ENCODE measurements at regions not wholly inside any gene's neighbourhood (a gene's known extent, or its start where the extent isn't known, plus 50 kb on each side); places are given as distances from the start of the nearest gene placed in this dataset.
A peak's percentile ranks its signal among the peaks of the same experiment; 100 is the strongest.

- Histone ChIP-seq H3K36me3 (no peaks in the 10 kb centered on the region), H3K4me3 (no peak overlapping the region), H3K9me3 (no peaks in the 10 kb centered on the region), H3K4me1 (no peaks in the 10 kb centered on the region), H3K27me3 (no peaks in the 10 kb centered on the region), H3K27ac (no peak overlapping the region)
- DNase-seq (no peak), ATAC-seq (peak; percentile 43)
- no peak for TF ChIP-seq CTCF (IDR thresholded peaks at IDR 0.05)
- intact Hi-C loops (cut with DNase I): no loop called here
Observed at GRCh38 chr11:95465887-95466286, 234.9 kb upstream of the SESN3 start.

- Histone ChIP-seq H3K27ac (no peak overlapping the region), H3K27me3 (no peaks in the 10 kb centered on the region), H3K9me3 (no peaks in the 10 kb centered on the region), H3K4me1 (peaks cover 9% of the 10 kb centered on the region), H3K4me3 (no peak overlapping the region), H3K36me3 (no peaks in the 10 kb centered on the region)
- no peak for ATAC-seq
- intact Hi-C loops (cut with DNase I): no loop called here
- TF ChIP-seq CTCF (IDR thresholded peaks at IDR 0.05): no peak
- no peak for DNase-seq
Observed at GRCh38 chr11:95461858-95462257, 230.9 kb upstream of the SESN3 start.

- H3K4me3 ChIP-seq: no peak overlapping the region
- intact Hi-C loops (cut with DNase I): no loop called here
- TF ChIP-seq CTCF (IDR thresholded peaks at IDR 0.05): no peak
- H3K9me3 ChIP-seq: no peaks in the 10 kb centered on the region
- H3K36me3 ChIP-seq: no peaks in the 10 kb centered on the region
- peak; percentile 64 for ATAC-seq
- no peaks in the 10 kb centered on the region for H3K27me3 ChIP-seq
- no peak overlapping the region for H3K27ac ChIP-seq
- DNase-seq: no peak
- H3K4me1 ChIP-seq: peaks cover 9% of the 10 kb centered on the region
Observed at GRCh38 chr11:95461348-95461747, 230.3 kb upstream of the SESN3 start.

GRCh38 chr11:95459291-95460042 is 228.5 kb upstream of the SESN3 start:
- DNase-seq (no peak), ATAC-seq (peak; percentile 66)
- Histone ChIP-seq H3K27ac (no peak overlapping the region), H3K4me1 (peaks cover 9% of the 10 kb centered on the region), H3K9me3 (no peaks in the 10 kb centered on the region), H3K4me3 (no peak overlapping the region), H3K27me3 (no peaks in the 10 kb centered on the region), H3K36me3 (no peaks in the 10 kb centered on the region)
- no peak for TF ChIP-seq CTCF (IDR thresholded peaks at IDR 0.05)
- intact Hi-C loops (cut with DNase I): no loop called here

- intact Hi-C loops (cut with DNase I): no loop called here
- H3K36me3 ChIP-seq: no peaks in the 10 kb centered on the region
Observed at GRCh38 chr11:95456714-95457491, 225.9 kb upstream of the SESN3 start.

More at GRCh38 chr11:95456714-95457491, 225.9 kb upstream of the SESN3 start:
- no peak for TF ChIP-seq CTCF (IDR thresholded peaks at IDR 0.05)
- no peak for ATAC-seq
- no peaks in the 10 kb centered on the region for H3K9me3 ChIP-seq
- H3K27ac ChIP-seq: no peak overlapping the region
- H3K27me3 ChIP-seq: no peaks in the 10 kb centered on the region
- H3K4me3 ChIP-seq: no peak overlapping the region
- DNase-seq: no peak
- H3K4me1 ChIP-seq: peaks cover 14% of the 10 kb centered on the region

Data from upper lobe of right lung (tissue), 1 donor.